DMS79 (cell line): ENCODE measurements at regions not wholly inside any gene's neighbourhood (a gene's known extent, or its start where the extent isn't known, plus 50 kb on each side); places are given as distances from the start of the nearest gene placed in this dataset.

Experiments used
- DNase-seq: peaks from one replicate; lab custom pipeline; 2025; lab: John Stamatoyannopoulos, UW

- DNase-seq: no peak
Measured at GRCh38 chr1:56151402-56151801, 428.0 kb downstream of the PLPP3 start.

- DNase-seq: no peak
Measured at GRCh38 chr1:56150441-56151215, 428.7 kb downstream of the PLPP3 start.

GRCh38 chr1:56149761-56150160, 429.6 kb downstream of the PLPP3 start:
- DNase-seq: no peak

- no peak for DNase-seq
Measured at GRCh38 chr1:56148326-56149193, 430.8 kb downstream of the PLPP3 start.

GRCh38 chr1:56147459-56147858, 431.9 kb downstream of the PLPP3 start:
- no peak for DNase-seq

- no peak for DNase-seq
Measured at GRCh38 chr1:56147034-56147433, 432.3 kb downstream of the PLPP3 start.

GRCh38 chr1:56146449-56146848, 432.9 kb downstream of the PLPP3 start:
- DNase-seq: peak; percentile 73

- DNase-seq: no peak
Measured at GRCh38 chr1:56145581-56145980, 433.8 kb downstream of the PLPP3 start.

- no peak for DNase-seq
Measured at GRCh38 chr1:56142301-56142700, 437.1 kb downstream of the PLPP3 start.

GRCh38 chr1:56139836-56140235, 439.5 kb downstream of the PLPP3 start:
- no peak for DNase-seq

GRCh38 chr1:56137521-56138505, 441.6 kb downstream of the PLPP3 start:
- no peak for DNase-seq

- no peak for DNase-seq
Measured at GRCh38 chr1:56137090-56137489, 442.3 kb downstream of the PLPP3 start.

GRCh38 chr1:56135864-56136147, 443.6 kb downstream of the PLPP3 start:
- no peak for DNase-seq

- DNase-seq: no peak
Measured at GRCh38 chr1:56135069-56135863, 444.1 kb downstream of the PLPP3 start.

GRCh38 chr1:56133522-56134472, 445.6 kb downstream of the PLPP3 start:
- no peak for DNase-seq

- no peak for DNase-seq
Measured at GRCh38 chr1:56132520-56132919, 446.8 kb downstream of the PLPP3 start.

- DNase-seq: no peak
Measured at GRCh38 chr1:56129837-56130236, 449.5 kb downstream of the PLPP3 start.

GRCh38 chr1:56125316-56125715, 454.0 kb downstream of the PLPP3 start:
- DNase-seq: no peak

GRCh38 chr1:56123826-56124225, 455.5 kb downstream of the PLPP3 start:
- DNase-seq: no peak

- no peak for DNase-seq
Measured at GRCh38 chr1:56123421-56123820, 455.9 kb downstream of the PLPP3 start.
